Activated CD8-positive, alpha-beta memory T cell treated with anti-CD3 and anti-CD28 coated beads for 36 hours (primary cell): ENCODE measurements at regions not wholly inside any gene's neighbourhood (a gene's known extent, or its start where the extent isn't known, plus 50 kb on each side); places are given as distances from the start of the nearest gene placed in this dataset.
"Not testable (repeated sequence)": the region's sequence is repeated elsewhere in the genome, so short reads cannot be mapped to it uniquely, and the experiment has no call there.

ENCODE experiments used
- CTCF ChIA-PET: fragments of 350-600 bp; sonication (Branson Sonifier 250); formaldehyde crosslinking; loops from one replicate; lab custom pipeline; 2021; ENCODE audit warnings: antibody characterized with exemption; lab: Charles Lee
- POLR2A ChIA-PET: fragments of 350-600 bp; sonication (Branson Sonifier 250); formaldehyde crosslinking; loops from one replicate; lab custom pipeline; 2021; ENCODE audit warnings: antibody characterized with exemption; lab: Charles Lee

DNA sequence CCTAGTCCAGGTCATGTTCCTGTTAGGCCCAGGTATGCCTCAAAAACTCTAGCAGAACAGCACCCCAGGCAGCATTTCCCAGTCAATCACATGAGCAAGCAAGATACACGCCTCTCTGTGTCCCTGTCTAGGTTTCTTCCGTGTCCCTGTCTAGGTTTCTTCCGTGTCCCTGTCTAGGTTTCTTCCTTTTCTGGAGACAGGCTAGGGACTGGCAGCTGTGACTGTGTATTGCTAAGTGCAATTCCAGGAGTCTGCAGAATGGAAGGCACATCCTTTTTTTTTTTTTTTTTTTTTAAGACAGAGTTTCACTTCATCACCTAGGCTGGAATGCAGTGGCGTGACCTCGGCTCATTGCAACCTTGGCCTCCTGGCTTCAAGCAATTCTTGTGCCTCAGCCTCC lies 77.6 kb downstream of the SETD4 start:
- ChIA-PET POLR2A (no interaction called here), CTCF (interaction anchor here (0.7 kb wide), 1 partner anchor 142 kb away, joined by 3 read pairs; no protein-coding TSS in a partner anchor)

DNA sequence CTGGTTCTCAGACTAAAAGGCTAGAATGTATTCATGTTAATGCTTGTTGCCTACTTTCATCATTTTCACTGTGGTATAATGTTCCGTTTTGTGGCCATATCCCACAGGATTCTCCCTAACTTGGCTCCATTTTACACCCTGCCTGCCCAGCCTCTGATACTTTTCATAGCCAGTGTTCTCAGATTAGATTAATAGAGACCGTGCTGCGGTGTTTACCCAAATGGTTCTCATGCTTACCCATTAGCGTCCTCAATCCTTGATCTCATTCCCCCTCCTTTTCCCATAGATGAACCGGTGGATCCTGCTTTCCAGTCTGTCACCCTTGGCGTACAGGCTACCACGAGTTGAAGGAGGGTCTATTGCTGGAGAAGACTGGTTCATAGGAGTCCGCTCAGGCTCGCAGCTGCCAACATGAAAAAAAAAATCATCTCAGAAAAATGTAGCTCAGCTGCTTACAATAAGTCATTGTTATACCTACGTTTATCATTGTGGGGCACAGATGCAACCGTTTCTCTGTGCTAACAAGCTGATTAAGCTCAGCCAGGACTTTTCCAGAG lies 78.7 kb downstream of the SETD4 start:
- ChIA-PET CTCF (no interaction called here), POLR2A (no interaction called here)

DNA sequence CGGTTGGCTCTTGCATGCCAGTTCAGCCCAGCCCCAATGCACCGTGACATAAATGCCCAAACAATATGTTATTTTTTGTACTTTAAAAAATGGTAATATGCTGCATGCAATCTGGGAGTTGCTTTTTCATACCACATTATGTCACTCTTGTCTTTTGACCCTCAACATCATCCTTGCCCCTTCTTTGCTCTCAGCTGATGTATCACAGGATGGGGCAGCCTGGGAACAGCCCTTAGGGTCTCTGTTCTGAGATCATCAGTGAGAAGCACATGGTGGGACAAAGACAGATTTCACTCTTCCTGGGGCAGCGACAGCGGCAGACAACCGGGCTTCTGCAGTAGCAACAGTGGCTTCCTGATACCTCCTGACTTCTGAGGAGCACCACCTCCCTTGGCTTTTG lies 79.5 kb downstream of the SETD4 start:
- ChIA-PET POLR2A (no interaction called here), CTCF (no interaction called here)

DNA sequence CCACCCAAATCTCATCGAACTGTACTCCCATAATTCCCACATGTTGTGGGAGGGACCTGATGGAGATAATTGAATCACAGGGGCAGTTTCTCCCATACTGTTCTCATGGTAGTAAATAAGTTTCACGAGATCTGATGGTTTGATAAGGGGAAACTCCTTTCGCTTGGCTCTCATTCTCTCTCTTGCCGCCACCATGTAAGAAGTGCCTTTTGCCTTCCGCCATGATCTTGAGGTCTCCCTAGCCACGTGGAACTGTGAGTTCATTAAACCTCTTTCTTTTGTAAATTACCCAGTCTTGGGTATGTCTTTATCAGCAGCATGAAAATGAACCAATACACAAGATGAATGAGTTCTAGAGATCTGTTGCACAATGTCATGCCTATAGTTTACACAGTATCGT lies 82.5 kb downstream of the SETD4 start:
- CTCF ChIA-PET, POLR2A ChIA-PET: not testable (repeated sequence)

DNA sequence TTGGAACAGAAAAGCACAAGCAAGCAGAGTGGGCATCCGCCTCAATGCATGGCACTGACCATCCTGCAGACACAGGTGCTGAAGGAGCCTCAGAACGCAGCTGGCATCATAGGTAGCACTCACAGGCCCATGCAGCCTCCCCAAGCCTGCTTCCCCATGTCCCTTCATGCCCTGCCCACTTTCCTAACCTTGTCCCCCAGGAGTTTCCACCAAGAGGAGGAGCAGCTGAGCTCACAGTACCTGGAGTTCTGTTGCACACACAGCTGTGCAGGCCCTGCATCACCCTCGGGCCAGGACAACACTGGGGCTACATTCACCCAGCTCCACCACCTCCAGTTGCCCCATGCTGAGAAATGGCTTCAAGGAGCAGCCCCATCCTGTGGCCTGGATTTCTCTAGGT lies 83.4 kb downstream of the SETD4 start:
- POLR2A ChIA-PET: no interaction called here
- CTCF ChIA-PET: no interaction called here

DNA sequence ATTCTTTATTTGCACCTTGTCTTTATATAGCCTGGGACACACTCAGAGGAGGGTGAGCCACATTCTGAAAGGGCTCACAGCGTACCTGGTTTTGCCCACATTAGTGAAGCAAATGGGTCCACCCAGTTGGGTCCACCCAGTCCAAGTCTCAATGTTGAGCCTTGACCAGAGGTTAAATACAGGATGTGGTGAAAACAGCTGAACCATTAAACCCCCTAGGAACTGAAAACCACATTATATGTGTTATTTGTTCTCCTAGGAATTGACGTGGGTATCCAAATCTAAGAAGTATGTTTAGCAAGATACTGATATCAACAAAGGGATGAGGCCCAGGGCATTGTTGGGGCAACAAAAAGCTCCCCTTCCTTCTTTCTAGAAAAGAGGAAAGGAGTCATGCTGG lies 83.8 kb downstream of the SETD4 start:
- CTCF ChIA-PET: no interaction called here
- POLR2A ChIA-PET: no interaction called here

DNA sequence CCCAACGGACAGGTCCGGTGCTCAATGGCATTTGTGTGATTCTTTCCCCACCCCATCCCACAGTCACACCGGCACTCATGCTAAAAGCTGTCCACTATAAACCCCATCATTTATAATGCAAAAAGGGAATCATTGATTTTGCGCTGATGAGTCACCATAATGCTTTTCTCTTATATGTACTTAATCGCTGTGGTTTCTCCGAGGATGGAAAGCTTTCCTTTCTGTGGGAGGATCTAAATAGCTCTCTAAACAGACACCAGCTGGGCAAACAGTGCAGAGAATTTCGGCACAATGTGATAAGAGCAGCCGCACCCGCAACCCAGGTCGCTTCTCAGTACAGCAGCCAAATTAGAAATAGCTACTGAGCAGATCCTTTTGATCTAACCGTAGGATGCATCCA lies 85.6 kb downstream of the SETD4 start:
- POLR2A ChIA-PET: no interaction called here
- CTCF ChIA-PET: interaction anchor here (0.7 kb wide), 1 partner anchor 81 kb away, joined by 3 read pairs; no protein-coding TSS in a partner anchor

GRCh38 chr21:35971824-35972223 lies 88.5 kb downstream of the SETD4 start:
- ChIA-PET CTCF (no interaction called here), POLR2A (no interaction called here)

DNA sequence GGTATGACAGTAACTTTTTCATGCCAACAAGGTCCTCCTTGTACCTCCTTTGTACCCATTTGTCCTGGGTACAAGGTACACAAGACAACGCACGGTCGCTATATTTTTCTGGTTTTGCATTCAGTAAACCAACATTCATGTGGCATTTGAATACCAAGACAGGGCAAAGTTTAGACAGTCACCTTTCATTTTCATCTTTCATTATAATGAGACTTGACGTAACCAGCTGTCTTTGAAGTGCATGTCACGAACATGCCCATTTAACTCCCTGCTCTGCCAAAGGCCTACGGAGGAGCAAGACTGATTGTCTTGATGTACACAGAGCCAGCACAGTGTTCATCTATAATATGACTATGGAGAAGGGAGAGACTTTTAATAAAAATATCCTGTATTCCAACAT lies 91.0 kb downstream of the SETD4 start:
- ChIA-PET CTCF (no interaction called here), POLR2A (no interaction called here)

GRCh38 chr21:35968564-35968963 lies 91.8 kb downstream of the SETD4 start:
- CTCF ChIA-PET: no interaction called here
- POLR2A ChIA-PET: no interaction called here

- ChIA-PET POLR2A (no interaction called here), CTCF (no interaction called here)
Observed at GRCh38 chr21:35965699-35966098, 94.6 kb downstream of the SETD4 start.

DNA sequence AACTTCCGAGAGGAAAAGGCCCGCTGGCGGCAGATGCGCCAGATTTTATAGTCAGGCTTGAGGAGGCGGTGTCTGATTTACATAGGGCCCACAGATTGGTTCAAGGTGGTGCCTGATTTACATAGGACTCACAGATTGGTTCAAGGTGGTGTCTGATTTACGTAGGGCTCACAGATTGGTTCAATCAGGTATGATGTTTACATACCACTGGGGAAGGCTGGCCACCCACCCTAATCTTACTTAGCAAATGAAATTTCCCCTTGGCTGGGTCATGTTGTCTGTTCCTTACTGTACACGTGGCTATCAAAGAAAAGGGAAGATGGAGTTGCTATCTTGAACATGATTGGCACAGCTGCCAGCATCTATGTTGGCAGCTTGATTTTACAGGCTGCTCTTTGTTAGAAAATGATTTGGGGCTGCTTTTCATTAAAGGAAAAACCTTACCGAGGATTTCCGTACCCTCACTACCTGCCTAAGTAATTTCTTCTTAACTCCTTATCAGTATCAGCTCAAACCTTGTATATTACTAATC lies 96.3 kb downstream of the SETD4 start:
- ChIA-PET CTCF (no interaction called here), POLR2A (no interaction called here)

DNA sequence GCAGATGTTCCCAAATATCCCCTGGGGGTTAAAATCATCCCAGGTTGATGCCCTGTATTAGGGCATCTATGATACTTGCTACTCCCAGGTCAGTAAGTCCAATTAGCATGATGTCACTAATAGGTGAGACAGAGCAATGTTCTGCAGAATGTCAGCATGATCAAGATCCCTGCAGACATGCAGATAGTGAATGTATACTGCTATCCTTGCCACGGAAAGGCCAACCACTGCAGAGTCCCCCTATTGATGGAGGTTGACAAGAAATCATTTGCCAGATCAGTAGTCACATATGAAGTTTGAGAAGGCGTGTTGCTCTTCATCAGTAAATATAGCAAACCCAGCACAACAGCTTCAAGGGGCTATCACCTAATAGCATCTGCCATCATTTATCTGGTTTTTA lies 97.4 kb downstream of the SETD4 start:
- ChIA-PET CTCF (no interaction called here), POLR2A (no interaction called here)

DNA sequence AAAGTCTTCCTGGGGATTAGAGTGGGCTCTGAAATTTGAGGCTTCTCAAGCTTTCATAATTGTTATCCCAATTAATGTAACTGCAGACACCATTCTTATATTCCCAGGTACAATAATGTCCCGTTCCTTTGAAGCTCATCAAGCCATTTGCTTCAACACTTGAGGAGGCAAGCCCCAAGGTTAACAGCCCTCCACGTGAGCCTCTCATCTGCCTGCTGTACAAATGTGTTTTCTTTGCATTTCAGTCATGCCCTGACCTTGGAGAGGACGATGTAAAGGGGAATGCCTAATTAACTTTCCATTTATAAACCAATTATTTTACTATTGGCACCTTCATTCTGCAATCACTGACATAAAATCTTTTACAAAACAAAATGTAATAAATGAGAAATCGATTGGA lies 106.3 kb downstream of the SETD4 start:
- ChIA-PET CTCF (no interaction called here), POLR2A (no interaction called here)

DNA sequence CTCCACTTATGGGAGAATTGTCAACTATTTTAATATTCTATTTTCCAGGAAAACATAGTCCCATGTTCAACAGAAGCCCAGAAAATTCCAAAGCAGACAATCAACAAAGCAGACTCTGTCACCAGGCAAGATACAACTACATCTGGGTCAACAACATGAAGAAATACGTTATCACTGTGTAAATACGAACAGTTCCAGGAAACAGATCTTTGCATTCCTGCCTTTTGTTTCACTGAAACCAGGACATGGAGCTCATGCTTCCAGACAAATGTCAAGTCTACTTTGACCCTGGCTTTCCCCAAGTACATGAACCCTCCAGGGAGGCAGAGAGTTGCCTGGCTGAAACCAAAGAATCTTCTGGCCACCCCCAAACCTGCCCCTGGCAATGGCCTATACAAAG lies 106.7 kb downstream of the SETD4 start:
- CTCF ChIA-PET: no interaction called here
- POLR2A ChIA-PET: no interaction called here

DNA sequence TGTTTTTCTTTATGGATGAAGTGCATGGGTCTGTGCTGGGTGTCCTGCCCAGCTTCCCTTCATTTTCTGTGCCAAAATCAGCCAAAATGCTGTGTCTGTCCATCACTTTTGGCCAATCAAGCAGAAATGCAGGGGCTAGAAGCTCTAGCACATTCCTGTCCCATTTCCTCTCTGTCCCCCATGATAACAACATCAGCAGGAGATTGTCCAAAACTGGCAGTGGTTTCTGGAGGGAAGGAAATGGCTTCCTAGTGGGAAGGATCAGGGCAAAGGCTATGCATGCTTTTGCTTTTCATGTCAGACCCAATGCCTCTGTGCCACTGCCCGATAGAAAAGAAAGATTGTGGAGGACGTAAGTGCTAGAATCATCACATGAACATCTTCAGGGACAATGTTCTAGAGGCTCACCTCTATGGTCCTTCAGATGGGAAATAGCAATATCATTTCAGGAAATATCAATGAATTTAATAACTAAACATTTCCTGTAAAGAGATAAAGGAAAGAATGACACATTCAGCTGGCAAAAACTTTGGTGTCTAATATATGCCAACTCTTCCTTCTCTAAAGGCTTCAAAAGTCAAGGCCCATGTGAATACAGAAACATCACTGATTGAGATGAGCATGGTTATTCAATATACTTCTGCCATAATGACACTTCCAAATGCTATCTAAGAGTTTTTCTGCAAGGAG lies 107.5 kb downstream of the SETD4 start:
- CTCF ChIA-PET: no interaction called here

DNA sequence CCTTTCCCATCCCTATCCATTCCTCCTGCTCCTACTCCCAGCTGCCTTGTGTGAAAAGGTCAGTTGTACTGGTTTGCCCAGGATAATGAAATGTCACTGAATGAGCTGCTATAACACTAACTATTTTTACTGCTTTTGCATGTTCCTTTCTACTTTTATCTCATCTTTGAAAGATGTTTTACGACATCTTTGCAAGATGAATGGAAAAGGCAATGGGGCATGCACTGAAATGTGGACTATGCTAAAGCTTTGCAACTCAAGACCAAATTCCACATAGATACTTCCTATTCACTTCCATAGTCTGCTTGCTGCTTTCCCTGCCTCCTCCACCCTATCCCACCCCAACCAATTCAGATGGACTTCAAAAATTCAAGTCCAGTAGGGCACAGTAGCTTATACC lies 111.3 kb downstream of the SETD4 start:
- ChIA-PET POLR2A (no interaction called here), CTCF (no interaction called here)

More for the DNA sequence above, 107.5 kb downstream of the SETD4 start:
- POLR2A ChIA-PET: interaction anchor here (0.7 kb wide), 1 partner anchor 1446 kb away, joined by 3 read pairs; no protein-coding TSS in a partner anchor

GRCh38 chr21:35945089-35945671 lies 115.1 kb downstream of the SETD4 start:
- CTCF ChIA-PET: no interaction called here
- POLR2A ChIA-PET: no interaction called here

- CTCF ChIA-PET: no interaction called here
- POLR2A ChIA-PET: no interaction called here
Observed at GRCh38 chr21:35943752-35944151, 116.6 kb downstream of the SETD4 start.

DNA sequence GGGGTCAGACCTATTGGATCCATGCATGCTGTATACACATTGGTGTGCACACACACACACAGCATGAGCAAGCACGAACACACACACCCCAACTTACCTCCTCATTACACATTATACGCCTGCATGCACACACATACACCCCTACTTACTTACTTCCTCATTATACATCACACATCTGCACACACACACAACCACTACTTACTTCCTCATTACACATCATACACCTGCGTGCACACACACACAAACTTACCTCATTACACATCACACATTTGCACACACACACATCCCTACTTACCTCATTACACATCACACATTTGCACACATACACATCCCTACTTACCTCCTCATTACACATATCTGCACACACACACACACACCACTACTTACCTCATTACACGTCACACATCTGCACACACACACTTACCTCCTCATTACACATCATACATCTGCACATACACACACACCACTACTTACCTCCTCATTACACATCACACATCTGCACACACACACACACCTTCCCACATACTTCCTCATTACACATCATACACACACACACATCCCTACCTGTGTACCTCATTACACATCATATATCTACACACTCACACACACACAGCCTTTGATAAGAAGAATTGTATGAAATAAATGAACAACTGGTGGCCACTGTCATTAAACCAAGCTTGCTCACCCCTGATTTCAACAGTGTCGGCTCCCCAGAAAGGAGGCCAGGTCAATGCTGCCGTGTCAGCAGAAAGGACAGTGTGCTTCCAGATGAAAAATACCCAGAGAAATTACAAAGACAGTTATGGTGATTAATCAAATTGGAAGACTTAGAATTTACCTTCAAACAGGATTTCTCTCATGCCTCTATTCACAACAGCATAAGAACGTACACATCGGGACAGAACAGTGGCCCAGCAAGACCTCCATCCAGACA lies 117.8 kb downstream of the SETD4 start:
- POLR2A ChIA-PET: no interaction called here
- CTCF ChIA-PET: no interaction called here
